ENCODE measurements at regions not wholly inside any gene's neighbourhood (a gene's known extent, or its start where the extent isn't known, plus 50 kb on each side); places are given as distances from the start of the nearest gene placed in this dataset.
"Not testable (repeated sequence)": the region's sequence is repeated elsewhere in the genome, so short reads cannot be mapped to it uniquely, and the experiment has no call there.

GRCh38 chrX:121831601-121832000 lies 784.2 kb downstream of the GLUD2 start:
- H3K4me3 Mint-ChIP-seq, result no peak overlapping the region

GRCh38 chrX:121832446-121832845 lies 785.0 kb downstream of the GLUD2 start:
- peaks cover 4% of the 10 kb centered on the region for H3K9me3 Mint-ChIP-seq
- H3K27me3 Mint-ChIP-seq, result no peaks in the 10 kb centered on the region
- no peaks in the 10 kb centered on the region for H3K4me1 Mint-ChIP-seq
- no peak for DNase-seq
- no peak overlapping the region for H3K4me3 Mint-ChIP-seq
- H3K27ac Mint-ChIP-seq, result no peak overlapping the region
- H3K36me3 Mint-ChIP-seq (ENCODE audit: low read depth), result no peaks in the 10 kb centered on the region
- ATAC-seq, result no peak

More at GRCh38 chrX:121831601-121832000, 784.2 kb downstream of the GLUD2 start:
- Mint-ChIP-seq H3K9me3 (peaks cover 4% of the 10 kb centered on the region), H3K36me3 (ENCODE audit: low read depth) (no peaks in the 10 kb centered on the region), H3K27me3 (no peaks in the 10 kb centered on the region), H3K4me1 (no peaks in the 10 kb centered on the region), H3K27ac (no peak overlapping the region)
- no peak for ATAC-seq
- DNase-seq, result no peak

GRCh38 chrX:121836000-121836399 lies 788.6 kb downstream of the GLUD2 start:
- Mint-ChIP-seq H3K36me3 (ENCODE audit: low read depth) (no peaks in the 10 kb centered on the region), H3K27me3 (no peaks in the 10 kb centered on the region), H3K27ac (no peak overlapping the region), H3K4me3 (no peak overlapping the region), H3K9me3 (peaks cover 4% of the 10 kb centered on the region), H3K4me1 (no peaks in the 10 kb centered on the region)
- DNase-seq (no peak), ATAC-seq (no peak)

- no peaks in the 10 kb centered on the region for H3K36me3 Mint-ChIP-seq (ENCODE audit: low read depth)
- no peaks in the 10 kb centered on the region for H3K27me3 Mint-ChIP-seq
- H3K4me1 Mint-ChIP-seq, result no peaks in the 10 kb centered on the region
- no peaks in the 10 kb centered on the region for H3K9me3 Mint-ChIP-seq
- no peak for ATAC-seq
- H3K4me3 Mint-ChIP-seq, result no peak overlapping the region
- no peak overlapping the region for H3K27ac Mint-ChIP-seq
- DNase-seq, result no peak
Measured at GRCh38 chrX:121851033-121851432, 803.6 kb downstream of the GLUD2 start.

- Mint-ChIP-seq H3K27me3 (no peaks in the 10 kb centered on the region), H3K4me3 (no peak overlapping the region), H3K9me3 (no peaks in the 10 kb centered on the region), H3K27ac (no peak overlapping the region), H3K4me1 (no peaks in the 10 kb centered on the region), H3K36me3 (ENCODE audit: low read depth) (no peaks in the 10 kb centered on the region)
- ATAC-seq (no peak), DNase-seq (no peak)
Measured at GRCh38 chrX:121853762-121854613, 806.6 kb downstream of the GLUD2 start.

GRCh38 chrX:121854614-121854911 lies 807.2 kb downstream of the GLUD2 start:
- Mint-ChIP-seq H3K36me3 (ENCODE audit: low read depth) (no peaks in the 10 kb centered on the region), H3K4me3 (no peak overlapping the region), H3K27ac (no peak overlapping the region), H3K27me3 (no peaks in the 10 kb centered on the region), H3K9me3 (no peaks in the 10 kb centered on the region), H3K4me1 (no peaks in the 10 kb centered on the region)
- ATAC-seq (no peak), DNase-seq (no peak)

GRCh38 chrX:121858867-121859647 lies 811.6 kb downstream of the GLUD2 start:
- Mint-ChIP-seq H3K27me3 (no peaks in the 10 kb centered on the region), H3K36me3 (ENCODE audit: low read depth) (no peaks in the 10 kb centered on the region), H3K9me3 (no peaks in the 10 kb centered on the region), H3K27ac (no peak overlapping the region), H3K4me1 (no peaks in the 10 kb centered on the region), H3K4me3 (no peak overlapping the region)
- no peak for DNase-seq
- ATAC-seq, result no peak

- Mint-ChIP-seq H3K27ac (no peak overlapping the region), H3K27me3 (no peaks in the 10 kb centered on the region), H3K36me3 (ENCODE audit: low read depth) (no peaks in the 10 kb centered on the region), H3K4me3 (no peak overlapping the region), H3K9me3 (no peaks in the 10 kb centered on the region), H3K4me1 (no peaks in the 10 kb centered on the region)
- DNase-seq (no peak), ATAC-seq (no peak)
Measured at GRCh38 chrX:121863976-121864375, 816.6 kb downstream of the GLUD2 start.

GRCh38 chrX:121864561-121864960 lies 817.2 kb downstream of the GLUD2 start:
- Mint-ChIP-seq H3K27ac (no peak overlapping the region), H3K4me1 (no peaks in the 10 kb centered on the region), H3K27me3 (no peaks in the 10 kb centered on the region), H3K4me3 (no peak overlapping the region), H3K36me3 (ENCODE audit: low read depth) (no peaks in the 10 kb centered on the region), H3K9me3 (no peaks in the 10 kb centered on the region)
- ATAC-seq (no peak), DNase-seq (no peak)

GRCh38 chrX:121869876-121870477 lies 822.6 kb downstream of the GLUD2 start:
- Mint-ChIP-seq H3K4me1 (no peaks in the 10 kb centered on the region), H3K27ac (no peak overlapping the region), H3K9me3 (no peaks in the 10 kb centered on the region), H3K4me3 (no peak overlapping the region), H3K36me3 (ENCODE audit: low read depth) (no peaks in the 10 kb centered on the region), H3K27me3 (no peaks in the 10 kb centered on the region)
- ATAC-seq (no peak), DNase-seq (no peak)

- no peak for DNase-seq
Measured at GRCh38 chrX:121871122-121871521, 823.7 kb downstream of the GLUD2 start.

GRCh38 chrX:121876305-121876704 lies 828.9 kb downstream of the GLUD2 start:
- Mint-ChIP-seq H3K36me3 (ENCODE audit: low read depth) (no peaks in the 10 kb centered on the region), H3K9me3 (no peaks in the 10 kb centered on the region), H3K4me1 (no peaks in the 10 kb centered on the region), H3K27me3 (no peaks in the 10 kb centered on the region), H3K27ac (no peak overlapping the region), H3K4me3 (no peak overlapping the region)
- ATAC-seq (no peak), DNase-seq (no peak)

More at GRCh38 chrX:121871122-121871521, 823.7 kb downstream of the GLUD2 start:
- Mint-ChIP-seq H3K27me3 (no peaks in the 10 kb centered on the region), H3K4me3 (no peak overlapping the region), H3K36me3 (ENCODE audit: low read depth) (no peaks in the 10 kb centered on the region), H3K27ac (no peak overlapping the region), H3K9me3 (no peaks in the 10 kb centered on the region), H3K4me1 (no peaks in the 10 kb centered on the region)
- no peak for ATAC-seq

GRCh38 chrX:121877337-121877736 lies 829.9 kb downstream of the GLUD2 start:
- H3K9me3 Mint-ChIP-seq, result not testable (repeated sequence)

GRCh38 chrX:121886557-121886956 lies 839.1 kb downstream of the GLUD2 start:
- H3K36me3 Mint-ChIP-seq (ENCODE audit: low read depth), result no peaks in the 10 kb centered on the region
- H3K9me3 Mint-ChIP-seq, result no peaks in the 10 kb centered on the region
- H3K4me1 Mint-ChIP-seq, result no peaks in the 10 kb centered on the region
- H3K4me3 Mint-ChIP-seq, result no peak overlapping the region
- no peaks in the 10 kb centered on the region for H3K27me3 Mint-ChIP-seq
- no peak overlapping the region for H3K27ac Mint-ChIP-seq
- ATAC-seq (no peak), DNase-seq (no peak)

More at GRCh38 chrX:121877337-121877736, 829.9 kb downstream of the GLUD2 start:
- not testable (repeated sequence) for DNase-seq; H3K4me3 Mint-ChIP-seq; ATAC-seq; H3K4me1 Mint-ChIP-seq; H3K36me3 Mint-ChIP-seq (ENCODE audit: low read depth); H3K27me3 Mint-ChIP-seq; H3K27ac Mint-ChIP-seq

- ATAC-seq (no peak), DNase-seq (no peak)
- no peak overlapping the region for H3K4me3 Mint-ChIP-seq
- H3K27ac Mint-ChIP-seq, result no peak overlapping the region
- H3K27me3 Mint-ChIP-seq, result no peaks in the 10 kb centered on the region
- no peaks in the 10 kb centered on the region for H3K36me3 Mint-ChIP-seq (ENCODE audit: low read depth)
- H3K9me3 Mint-ChIP-seq, result no peaks in the 10 kb centered on the region
- no peaks in the 10 kb centered on the region for H3K4me1 Mint-ChIP-seq
Measured at GRCh38 chrX:121894756-121895155, 847.3 kb downstream of the GLUD2 start.

Measured in activated naive CD8-positive, alpha-beta T cell treated with anti-CD3 and anti-CD28 coated beads, Interleukin-2, amount 50 U/mL, for 24 hours (primary cell).